ENCODE measurements at regions not wholly inside any gene's neighbourhood (a gene's known extent, or its start where the extent isn't known, plus 50 kb on each side); places are given as distances from the start of the nearest gene placed in this dataset.

DNA sequence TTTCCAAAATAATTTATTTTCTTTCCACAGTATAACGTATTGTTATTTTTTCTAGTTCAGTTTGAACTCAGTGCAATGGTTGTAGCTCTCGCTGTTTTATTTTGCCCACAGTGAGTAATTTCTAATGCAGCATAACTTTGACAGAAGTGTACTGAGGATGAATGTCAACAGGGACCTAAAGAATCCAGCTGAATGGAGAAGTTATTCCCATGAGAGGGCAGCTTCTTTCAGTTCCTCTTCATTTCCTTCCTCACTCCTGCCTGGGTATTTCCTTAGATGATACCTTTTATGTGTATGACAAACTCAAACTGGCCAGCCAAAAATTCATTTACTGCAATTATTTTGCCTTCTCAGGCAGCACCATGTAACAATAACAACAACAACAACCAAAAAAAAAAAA is 1223.1 kb upstream of the ZEB2 start:
- DNase-seq (ENCODE audit: low read depth, low spot score): no peak

DNA sequence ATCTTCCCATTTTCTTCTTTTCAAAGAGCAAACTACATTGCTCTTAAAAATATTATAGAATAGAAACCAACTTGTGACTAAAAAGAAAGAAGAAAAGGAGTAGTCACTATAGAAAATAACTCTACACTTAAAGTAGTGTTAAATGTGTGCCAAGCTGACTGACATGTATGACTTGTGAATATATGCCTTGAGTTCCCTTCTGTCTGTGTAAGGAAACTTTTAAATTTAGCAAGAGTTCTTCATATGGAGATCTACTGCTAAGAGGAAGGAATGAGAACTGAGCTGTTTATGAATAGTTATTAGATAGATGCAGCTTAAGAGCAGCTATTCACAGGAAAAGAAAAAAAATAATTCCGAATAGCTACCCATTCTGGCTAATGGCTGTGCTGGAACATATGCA is 1221.7 kb upstream of the ZEB2 start:
- no peak for DNase-seq (ENCODE audit: low read depth, low spot score)

DNA sequence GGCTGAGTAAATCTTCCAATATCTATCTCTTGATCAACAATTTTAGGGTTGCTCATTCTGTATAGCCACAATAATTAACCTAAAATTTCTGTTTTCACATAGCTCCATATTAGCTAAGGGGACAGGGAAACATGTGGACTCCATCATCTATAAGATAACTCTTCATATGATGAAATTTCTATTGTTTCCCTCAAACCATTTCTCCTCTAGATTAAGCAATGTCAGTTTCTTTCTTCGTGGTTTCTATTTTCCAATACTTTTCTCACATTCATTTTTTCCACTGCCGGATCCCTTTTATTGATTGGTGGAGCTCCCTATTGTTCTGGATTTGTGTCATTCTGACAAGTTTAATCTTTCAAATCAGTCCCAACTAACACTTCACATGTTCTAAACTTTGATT is 1221.3 kb upstream of the ZEB2 start:
- DNase-seq (ENCODE audit: low read depth, low spot score): no peak

DNA sequence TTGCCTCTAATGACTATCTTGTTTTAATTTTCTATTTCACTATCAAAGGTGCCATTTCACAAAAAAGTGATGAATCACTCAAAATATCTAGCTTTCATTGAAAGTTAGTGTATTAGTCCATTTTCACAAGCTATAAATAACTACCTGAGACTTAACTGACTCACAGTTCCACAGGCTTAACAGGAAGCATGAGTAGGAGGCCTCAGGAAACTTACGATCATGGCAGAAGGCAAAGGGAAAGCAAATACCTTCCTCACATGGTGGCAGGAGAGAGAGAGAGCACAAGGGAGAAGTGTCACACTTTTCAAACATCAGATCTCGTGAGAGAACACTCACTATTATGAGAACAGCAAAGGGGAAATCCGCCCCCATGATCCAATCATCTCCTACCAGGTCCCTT is 1220.4 kb upstream of the ZEB2 start:
- no peak for DNase-seq (ENCODE audit: low read depth, low spot score)

DNA sequence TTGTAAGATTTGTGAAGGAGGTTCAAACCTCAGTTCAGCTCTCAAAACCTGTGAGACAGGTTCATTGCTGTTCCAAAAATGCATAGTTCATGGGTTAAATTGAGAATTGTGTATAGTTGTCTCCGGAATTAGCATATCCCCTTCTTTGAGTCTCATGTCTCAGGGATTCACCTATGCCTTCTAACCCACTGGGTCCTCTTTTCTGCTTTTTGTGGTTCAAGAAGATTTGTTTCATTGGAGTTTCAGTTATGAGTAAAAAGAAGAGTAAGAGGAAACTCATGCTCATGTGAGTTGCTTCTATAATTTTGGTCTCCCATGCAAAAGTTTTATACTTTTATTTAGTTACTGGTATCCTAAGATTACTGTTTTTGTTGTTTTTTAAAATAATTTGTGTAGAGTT is 1219.8 kb upstream of the ZEB2 start:
- no peak for DNase-seq (ENCODE audit: low read depth, low spot score)

DNA sequence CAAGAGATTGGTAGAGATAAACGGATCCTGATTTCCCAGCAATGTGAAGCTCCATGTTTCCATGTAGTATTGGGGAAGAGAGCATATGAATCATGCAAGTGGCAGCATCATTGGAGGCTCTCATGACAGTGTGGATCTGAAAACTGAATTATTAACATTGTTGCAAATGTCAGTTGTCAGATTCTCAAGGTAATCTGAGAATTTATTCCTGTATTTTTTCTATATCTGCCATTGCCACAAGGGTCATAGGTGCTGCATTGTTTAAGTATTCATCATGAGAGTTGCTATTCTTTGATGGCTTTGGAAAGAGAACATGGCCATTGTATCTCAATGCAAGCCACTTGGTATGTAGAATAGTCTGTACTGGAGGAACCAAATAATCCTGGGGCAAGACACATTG is 1217.0 kb upstream of the ZEB2 start:
- no peak for DNase-seq (ENCODE audit: low read depth, low spot score)

DNA sequence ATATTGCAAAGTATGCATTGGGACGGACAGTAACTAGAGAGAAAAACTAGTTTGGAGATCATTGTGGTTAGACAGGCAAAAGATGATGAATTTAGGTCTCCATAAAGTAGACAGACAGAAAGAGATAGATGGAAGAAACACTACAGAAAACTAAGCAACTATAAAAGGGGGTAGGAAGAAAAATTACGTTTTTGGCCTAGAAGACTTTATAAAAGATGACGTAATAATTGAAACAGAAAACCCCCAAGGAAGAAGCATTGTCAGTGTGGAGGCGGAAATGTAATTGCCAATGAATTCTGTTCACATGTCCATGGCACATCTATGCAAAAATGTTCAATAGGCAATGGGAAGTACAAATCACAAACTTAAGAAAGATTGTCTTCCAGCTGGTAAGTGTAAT is 1211.5 kb upstream of the ZEB2 start:
- DNase-seq (ENCODE audit: low read depth, low spot score): no peak

DNA sequence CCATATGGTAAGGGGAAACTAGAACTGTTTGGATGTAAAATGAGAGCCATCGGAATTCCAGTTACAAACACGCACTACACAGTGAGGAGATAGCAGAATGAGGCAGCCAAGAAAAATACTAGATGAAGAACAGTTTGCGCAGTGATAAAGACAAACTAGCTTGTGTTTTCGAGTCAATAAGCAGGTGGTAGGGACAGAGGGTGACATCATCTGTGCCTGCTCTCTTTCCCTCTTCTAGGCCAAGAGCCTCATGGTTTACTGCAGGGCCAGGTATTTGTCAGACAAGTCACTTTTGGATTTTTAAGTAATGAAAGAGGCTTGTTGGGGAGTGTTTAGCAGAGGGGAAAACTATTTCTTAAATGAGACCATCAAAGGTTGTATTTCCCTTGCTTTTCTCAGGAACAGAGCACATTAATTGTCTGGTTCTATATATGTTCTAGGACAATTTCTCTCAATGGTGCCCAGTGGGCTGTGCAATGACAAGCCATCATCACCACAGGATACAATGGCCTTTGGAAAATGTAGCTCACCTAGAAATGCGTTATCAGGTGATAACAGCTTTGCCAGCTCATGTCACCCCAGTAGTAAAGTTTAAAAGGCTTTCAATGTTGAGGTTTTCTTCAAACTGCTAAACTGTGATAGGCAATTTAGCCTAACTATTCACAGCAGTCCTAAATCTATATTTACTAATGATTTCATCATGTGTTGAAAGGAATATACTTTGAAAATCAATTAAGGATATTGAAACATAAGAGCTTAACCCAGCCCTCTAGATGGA is 1210.3 kb upstream of the ZEB2 start:
- DNase-seq (ENCODE audit: low read depth, low spot score): no peak

DNA sequence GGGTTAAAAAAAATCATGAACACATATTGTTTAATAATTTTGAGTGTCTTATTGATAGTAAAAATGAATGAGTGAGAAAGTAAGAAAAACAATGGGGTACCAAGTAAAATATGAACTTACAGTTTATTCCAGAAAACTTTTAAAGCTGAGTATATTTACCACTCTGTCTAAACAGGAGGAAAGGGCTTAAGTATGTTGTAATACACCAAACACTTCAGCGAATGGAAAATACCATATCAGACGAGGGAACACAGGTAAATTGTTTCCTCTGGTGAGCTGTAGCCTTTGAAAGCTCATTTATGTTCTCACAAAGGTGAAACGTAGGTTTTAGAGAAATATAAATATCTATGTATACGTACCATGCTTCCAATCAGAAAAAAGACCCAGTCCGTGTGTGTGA is 1209.6 kb upstream of the ZEB2 start:
- DNase-seq (ENCODE audit: low read depth, low spot score): no peak

DNA sequence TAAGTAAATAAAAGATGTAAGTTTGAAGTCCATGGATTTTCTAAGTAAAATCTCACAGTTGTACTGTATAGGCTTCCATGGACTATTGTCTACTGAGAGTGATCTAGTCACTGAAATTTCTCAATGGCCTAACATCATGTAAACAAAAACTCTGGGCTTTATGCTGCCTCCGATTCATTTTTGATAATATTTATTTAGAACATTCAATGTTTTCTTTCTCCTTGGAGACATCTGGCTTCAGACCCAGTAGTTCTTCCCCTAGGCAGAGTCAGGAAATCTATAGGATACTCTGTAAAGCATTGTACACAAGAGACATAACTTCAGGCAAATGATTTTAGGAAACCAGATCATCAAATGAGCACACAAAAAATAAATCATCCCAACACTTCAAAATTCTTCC is 1208.6 kb upstream of the ZEB2 start:
- DNase-seq (ENCODE audit: low read depth, low spot score): no peak

DNA sequence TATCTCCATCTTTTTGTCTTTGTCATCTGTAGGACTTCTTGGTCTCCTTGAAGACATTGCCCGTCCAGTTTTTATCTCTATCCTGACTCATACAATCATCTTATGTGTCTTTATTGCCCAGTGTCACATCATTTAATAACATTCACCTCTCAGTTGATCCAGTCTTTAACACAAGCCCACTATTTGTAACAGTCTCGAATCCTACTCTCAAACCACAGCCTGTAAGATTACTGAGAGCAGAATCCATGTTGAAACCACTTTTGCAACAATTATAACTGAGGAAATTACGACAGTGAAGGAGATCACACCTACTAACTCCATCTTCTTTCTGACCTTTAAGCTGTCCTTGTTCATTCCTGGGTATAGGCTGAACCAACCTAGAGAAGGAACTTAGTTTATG is 1206.0 kb upstream of the ZEB2 start:
- DNase-seq (ENCODE audit: low read depth, low spot score): no peak

DNA sequence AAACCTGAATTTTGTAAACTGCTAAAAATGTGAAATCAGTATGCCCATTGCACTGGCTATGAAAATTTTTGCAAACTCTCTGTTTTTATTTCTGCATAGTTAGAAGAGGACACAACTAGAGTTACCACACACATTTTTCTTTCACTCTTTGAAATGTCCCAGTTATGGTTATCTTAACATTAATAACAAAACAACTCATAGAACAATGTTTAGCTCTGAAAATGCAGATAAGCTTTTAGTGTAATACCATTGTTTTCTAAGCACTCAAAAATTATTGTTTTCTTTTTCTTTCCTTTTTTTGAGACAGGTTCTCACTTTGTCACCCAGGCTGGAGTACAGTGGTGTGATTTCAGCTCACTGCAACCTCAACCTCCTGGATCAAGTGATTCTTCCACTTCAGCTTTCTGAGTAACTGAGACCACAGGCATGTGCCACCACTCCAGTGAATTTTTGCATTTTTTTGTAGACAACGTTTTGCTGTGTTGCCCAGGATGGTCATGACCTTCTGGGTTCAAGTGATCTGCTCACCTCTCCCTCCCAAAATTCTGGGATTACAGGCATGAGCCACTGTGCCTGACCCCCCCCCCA is 1204.5 kb upstream of the ZEB2 start:
- DNase-seq (ENCODE audit: low read depth, low spot score): no peak

DNA sequence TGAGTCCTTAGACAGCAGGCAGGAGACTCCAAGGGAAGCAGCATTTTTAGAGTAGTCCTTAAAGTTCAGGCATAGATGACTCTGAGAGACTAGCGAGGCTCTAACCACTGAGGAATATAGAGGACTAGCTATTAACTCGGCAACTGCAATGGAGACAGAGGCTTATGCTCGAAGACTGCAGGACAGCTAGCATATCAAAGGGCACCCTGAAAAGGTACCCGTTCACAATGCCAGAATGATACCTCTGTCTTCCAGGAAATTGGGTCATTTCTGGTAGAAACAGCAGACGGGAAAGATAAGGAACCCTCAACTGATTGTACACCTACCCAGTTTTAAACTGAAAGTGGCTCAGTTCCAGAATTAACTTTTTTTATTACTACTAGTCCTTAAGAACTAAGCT is 1204.0 kb upstream of the ZEB2 start:
- peak; percentile 15 for DNase-seq (ENCODE audit: low read depth, low spot score)

DNA sequence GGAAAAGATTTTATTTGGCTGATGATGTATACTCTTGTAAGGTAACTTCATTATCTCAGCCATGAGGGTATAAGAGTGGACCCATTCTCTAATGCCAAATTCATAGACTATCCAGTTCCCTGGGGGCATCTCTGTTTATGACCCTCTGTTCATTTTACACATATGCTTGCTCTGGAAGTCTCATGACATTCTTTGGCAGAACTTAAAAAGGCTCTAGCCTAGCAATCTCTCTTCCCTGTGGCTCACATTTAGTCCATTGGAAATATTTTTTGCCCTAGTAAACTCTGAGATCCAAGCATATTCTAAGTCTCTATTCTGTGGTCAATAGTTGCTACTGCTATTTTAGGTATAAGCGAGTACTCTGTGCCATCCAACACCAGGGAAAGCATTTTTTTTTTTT is 1201.8 kb upstream of the ZEB2 start:
- DNase-seq (ENCODE audit: low read depth, low spot score): no peak

DNA sequence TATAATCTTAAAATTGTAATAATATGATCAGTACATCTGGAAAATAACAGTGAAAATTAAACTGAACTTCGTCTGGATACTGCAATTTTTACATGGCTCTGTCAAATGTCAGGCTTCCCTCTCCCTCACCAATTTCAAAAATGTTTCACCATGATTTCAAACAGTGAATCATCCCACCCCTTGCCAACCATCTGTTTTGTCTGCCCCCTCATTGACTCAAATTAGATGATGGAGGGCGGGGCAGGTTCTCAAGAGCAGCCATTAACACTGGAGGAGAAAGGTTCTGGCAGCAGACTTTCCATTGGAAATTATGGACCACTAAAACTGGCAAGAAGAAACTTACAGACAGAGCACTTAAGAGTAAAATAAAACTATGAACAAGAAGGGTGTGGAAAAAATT is 1195.7 kb upstream of the ZEB2 start:
- DNase-seq (ENCODE audit: low read depth, low spot score): no peak

DNA sequence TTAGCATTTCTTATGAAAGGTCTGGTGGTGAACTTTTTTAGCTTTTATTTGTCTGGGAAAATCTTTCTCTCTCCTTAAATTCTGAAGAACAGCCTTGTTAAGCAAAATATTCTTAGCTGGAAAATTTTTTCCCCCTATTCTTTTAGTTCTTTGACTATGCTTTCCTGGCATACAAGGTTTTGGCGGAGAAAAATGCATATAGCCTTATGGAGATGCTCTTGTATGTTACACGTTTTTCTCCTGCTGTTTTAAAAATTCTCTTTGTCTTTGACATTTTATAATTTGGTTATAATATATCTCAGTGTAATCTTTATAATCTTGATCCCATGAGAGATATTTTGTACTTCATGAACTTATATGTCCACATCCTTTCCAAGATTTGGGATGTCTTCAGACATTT is 1190.4 kb upstream of the ZEB2 start:
- no peak for DNase-seq (ENCODE audit: low read depth, low spot score)

DNA sequence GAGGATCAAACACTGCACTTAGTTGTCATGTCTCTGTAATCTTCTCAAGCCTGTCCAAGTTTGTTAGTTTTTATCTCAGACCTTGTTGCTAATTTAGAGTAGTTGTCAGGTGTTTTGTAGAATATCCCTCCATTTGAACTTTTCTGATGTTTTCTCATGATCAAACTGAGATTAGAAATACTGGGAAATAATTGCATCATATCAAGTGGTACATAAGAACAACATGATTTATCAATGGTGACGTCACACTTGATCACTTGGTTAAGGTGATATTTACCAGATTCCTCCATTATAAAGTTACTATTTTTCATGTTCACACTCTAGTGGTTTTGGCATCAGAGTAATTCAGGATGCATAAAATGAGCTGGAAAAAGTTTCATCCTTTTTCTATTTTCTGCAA is 1182.4 kb upstream of the ZEB2 start:
- DNase-seq (ENCODE audit: low read depth, low spot score): no peak

DNA sequence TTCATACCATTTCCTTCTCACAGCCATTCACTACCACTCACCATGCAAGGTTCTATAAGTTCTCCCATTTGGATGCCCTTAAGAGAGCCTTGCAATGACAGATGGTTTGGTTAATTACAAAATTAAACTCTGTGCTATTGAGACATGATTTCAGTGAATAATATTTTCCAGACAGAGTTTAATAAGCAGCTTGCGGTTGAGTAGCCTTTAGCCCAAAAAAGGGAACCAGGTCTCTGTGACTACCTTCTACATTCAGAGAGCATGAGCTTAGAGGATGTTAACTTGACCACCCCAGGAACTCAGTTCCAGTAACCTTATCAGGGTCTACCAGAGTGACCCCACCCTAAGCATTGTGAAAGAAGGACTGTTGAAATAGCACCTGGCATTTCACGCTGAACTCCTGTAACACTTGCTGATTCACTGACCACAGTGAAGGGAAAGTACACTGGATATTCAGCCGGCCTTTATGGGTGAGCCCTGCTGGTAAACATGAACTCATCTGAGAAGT is 1173.1 kb upstream of the ZEB2 start:
- no peak for DNase-seq (ENCODE audit: low read depth, low spot score)

DNA sequence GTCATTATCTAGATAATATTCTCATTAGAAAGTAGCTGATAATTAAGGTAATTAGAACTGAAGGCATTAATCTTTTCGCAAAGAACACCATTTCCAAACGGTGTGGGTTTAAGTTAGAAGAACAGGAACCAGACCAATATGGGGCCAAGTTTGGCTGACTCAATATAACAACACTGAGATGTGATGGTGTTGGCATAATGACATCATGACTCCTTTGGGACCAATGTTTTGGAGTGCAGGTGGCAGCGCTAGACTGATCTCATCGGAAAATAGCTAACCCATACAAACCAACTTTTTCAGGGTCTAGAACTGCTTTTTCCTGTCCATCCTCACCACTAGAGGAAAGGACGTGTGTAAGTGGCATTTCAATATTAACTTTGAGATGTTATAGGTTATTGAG is 1171.7 kb upstream of the ZEB2 start:
- DNase-seq (ENCODE audit: low read depth, low spot score): no peak

DNA sequence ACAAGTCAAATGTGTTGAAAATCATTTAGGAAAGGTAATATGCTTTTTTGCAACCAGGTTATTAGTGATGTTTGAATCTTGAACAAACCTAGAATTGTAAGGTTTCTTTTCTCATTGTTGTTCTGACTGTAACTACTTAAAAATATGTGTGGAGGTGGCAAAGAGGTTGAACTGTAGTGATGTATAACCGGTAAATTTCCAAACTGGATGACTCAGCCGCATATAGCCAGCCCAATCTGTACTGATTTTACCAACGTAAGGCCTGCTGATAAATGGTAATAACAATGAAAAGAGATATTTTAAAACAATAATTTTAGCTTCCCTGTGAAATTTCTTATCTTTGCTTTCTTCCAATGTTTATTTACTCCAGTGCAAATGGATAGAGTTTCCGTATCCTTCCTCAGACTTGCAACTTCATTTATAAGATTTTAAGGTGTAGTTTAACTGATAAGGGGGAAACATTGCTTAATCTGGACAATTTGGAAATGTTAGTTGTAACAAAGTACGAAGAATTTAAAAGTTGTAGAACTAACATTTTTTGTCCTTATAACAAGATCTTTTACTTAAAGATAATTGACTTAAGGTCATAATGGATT is 1170.4 kb upstream of the ZEB2 start:
- DNase-seq (ENCODE audit: low read depth, low spot score): no peak

DNA sequence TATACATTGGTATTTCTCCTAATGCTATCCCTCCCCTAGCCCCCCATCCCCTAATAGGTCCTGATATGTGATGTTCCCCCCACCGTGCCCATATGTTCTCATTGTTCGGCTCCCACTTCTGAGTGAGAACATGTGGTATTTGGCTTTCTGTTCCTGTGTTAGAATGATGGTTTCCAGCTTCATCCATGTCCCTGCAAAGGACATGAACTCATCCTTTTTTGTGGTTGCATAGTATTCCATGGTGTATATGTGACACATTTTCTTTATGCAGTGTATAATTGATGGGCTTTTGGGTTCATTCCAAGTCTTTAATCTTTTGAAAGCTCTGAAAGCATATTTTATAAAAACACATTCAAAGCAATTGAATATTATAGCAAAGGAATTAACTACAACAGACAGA is 1169.4 kb upstream of the ZEB2 start:
- DNase-seq (ENCODE audit: low read depth, low spot score): no peak

DNA sequence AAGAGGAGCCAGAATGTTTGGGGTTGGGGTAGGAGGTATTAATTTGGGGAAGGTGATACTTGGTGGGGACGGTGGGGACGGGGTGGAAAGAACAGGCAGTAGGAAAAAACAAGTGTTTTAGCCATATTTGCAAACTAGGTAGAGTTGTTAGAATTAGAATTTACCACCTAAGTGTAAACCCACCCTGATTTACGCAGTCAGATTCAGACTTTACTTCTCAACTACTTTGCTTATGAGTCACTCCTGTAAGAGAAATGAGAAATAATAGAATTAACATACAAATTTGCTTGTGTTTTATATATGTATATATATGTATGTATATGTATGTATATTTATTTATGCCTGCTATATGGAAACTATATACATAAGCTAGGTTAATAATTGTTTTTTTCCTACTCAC is 1168.2 kb upstream of the ZEB2 start:
- no peak for DNase-seq (ENCODE audit: low read depth, low spot score)
